ENCODE measurements at regions not wholly inside any gene's neighbourhood (a gene's known extent, or its start where the extent isn't known, plus 50 kb on each side); places are given as distances from the start of the nearest gene placed in this dataset.
"Not testable (repeated sequence)": the region's sequence is repeated elsewhere in the genome, so short reads cannot be mapped to it uniquely, and the experiment has no call there.

DNA sequence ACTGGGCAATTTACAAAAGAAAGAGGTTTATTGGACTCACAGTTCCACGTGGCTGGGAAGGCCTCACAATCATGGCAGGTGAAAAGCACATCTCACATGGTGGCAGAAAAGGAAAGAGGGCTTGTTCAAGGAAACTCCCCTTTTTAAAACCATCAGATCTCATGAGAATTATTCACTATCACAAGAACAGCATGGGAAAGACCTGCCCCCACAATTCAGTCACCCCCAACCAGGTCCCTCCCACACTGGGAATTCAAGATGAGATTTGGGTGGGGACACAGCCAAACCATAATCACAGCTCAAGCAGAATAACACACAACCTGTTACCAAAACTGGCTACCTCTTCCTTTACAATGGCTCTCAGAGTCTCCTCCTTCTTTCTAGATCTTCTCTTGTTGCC, 85.5 kb downstream of the VCPKMT start:
- DNase-seq (ENCODE audit: low spot score); intact Hi-C loops (cut with DNase I): not testable (repeated sequence)

DNA sequence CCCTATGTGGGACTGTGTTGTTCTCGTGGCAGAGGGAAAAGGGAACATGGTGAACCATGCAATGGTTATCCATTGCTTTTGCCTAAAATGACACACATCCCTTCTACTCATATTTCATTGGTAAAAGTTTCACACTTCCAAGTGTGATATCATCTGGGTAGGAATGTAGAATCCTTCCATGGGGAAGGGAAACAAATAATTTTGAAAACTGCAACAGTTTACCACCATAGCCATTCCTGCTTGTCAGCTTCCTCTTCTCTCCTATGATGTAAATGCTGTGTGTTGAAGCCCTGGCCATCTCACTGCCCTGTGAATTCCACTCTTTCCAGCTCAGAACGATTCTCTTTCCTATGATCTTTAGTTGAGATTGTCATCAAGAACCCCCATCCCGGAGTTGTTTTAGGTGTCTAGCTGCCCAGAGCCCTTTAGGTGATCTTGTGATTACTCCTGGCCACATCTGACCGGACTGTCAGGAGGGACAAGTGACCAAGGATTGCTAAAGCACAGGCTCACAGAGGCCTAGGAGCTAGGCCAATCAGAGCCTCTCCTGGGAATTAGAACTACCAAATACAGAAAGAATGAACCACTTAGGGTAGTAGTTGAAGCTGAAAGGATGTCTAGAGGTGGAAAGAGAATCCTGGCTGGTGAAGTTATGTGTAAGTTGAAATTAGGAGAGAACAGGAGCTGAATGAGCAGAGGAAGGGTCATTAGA, 84.6 kb downstream of the VCPKMT start:
- intact Hi-C loops (cut with DNase I) = no loop called here
- DNase-seq (ENCODE audit: low spot score) = no peak

DNA sequence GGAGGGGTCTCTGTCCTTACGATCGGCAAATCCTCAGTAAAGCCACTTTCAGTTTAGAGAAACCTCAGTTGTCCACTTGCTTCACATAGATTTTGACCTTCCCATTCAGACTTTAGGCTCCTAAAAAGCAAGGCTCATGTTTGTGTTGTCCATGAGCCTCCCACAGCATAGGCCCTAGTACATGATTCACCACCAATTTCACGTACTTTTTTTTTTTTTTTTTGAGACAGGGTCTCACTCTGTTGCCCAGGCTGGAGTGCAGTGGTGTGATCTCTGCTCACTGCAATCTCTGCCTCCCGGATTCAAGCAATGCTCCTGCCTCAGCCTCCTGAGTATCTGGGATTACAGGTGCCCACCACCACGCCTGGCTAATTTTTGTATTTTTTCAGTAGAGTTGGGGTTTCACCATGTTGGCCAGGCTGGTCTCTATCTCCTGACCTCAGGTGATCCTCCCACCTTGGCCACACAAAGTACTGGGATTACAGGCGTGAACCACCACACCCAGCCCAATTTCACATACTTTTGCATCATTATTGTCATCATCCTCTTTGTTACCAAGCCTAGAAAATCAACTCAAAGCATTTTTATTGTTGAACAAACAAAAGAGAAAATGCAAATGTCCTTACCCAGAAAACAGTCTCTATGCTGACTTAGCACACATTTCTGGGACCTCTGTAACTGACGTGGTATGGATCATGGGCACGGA, 83.8 kb downstream of the VCPKMT start:
- intact Hi-C loops (cut with DNase I) = not testable (repeated sequence)

DNA sequence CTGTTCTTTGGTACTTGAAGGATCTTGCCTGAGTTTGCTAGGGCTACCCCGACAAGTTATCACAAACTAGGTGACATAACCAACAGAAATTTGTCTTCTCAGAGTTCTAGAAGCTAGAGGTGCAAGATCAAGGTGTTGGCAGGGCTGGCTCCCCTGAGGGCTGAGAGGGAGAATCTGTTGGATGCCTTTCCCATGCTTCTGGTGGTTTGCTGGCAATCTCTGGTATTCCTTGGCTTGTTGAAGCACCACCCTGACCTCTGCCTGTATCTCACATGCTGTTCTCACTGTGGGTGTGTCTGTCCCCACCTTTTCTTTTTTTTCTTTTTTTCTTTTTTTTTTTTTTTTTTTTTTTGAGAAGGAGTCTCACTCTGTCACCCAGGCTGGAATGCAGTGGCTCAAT, 81.2 kb downstream of the VCPKMT start:
- DNase-seq (ENCODE audit: low spot score) = no peak
- intact Hi-C loops (cut with DNase I) = no loop called here

More for the DNA sequence above, 83.8 kb downstream of the VCPKMT start:
- not testable (repeated sequence) for DNase-seq (ENCODE audit: low spot score)

DNA sequence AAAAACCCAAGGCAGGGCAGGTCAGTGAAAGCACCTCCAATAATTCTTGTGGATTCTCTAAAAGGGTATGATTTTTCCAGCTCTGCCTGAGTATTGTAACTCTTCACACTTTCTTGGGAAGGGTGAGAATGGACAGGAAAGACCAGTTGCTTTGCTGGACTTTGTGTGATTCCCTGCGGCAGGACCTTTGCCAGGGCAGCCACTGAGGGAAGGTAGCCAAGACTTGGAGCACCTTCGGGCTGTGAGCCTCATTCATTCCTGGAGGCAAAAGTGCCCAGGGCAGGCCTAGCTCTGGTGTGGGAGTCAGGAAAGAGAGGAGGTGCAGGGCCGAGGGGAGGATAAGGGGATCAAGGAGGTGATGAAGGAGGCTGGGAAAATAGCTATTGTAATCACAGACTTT, 80.2 kb downstream of the VCPKMT start:
- no peak for DNase-seq (ENCODE audit: low spot score)
- intact Hi-C loops (cut with DNase I) = no loop called here

DNA sequence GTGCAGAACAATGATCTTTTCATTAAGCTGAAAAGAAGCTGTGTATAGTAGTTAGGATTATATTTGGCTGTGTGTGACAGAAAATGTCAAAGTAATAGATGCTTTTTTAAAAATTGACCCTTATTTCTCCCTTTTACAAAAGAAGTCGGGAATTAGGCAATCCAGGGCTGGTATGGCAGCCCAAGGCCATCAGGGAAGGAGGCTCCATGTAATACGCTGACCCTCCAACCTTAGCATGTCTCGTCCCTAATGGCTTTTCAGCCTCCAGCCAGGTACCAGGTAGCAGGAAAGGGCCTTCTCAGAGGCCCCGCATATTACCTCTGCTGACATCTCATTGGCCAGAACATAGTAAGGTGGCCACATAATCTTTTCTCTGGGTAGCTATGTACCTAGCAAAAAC, 79.7 kb downstream of the VCPKMT start:
- DNase-seq (ENCODE audit: low spot score) = no peak
- intact Hi-C loops (cut with DNase I) = no loop called here

DNA sequence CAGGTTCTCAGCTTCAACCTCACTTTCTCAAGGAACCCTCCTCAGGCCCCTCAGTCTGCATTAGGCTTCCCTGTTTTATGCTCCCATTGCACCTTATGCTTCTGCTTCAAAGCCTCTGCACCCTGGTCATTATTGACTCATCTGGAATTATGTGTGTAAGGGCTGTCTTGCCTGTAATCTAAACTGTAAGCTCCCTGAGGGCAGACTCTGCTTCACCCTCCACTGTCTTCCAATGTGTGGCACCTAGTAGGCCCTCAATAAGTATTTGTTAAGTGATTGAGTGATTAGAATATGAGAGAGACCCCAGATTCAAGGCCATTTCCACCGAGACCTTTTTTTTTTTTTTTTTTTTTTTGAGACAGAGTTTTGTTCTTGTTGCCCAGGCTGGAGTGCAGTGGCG, 79.1 kb downstream of the VCPKMT start:
- no peak for DNase-seq (ENCODE audit: low spot score)
- intact Hi-C loops (cut with DNase I) = no loop called here

DNA sequence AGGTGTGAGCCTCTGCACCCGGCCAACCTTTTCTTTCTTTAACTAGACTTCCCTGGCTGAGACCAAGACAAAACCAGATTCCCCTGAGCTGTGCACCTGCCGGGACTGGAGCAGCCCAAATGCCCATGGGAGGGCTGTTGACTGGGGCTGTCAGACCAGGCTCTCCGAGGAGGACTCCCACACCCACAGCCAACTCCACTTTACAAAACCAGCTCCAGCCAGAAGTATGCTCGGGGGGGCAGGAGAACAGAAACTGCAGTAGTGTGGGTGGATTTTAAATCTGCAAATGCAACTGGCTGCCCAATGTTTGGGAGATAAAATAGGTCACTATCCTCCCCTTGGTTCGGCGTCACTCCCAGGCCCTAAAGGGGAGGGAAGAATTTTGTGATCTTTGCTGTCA, 78.5 kb downstream of the VCPKMT start:
- intact Hi-C loops (cut with DNase I) = no loop called here
- DNase-seq (ENCODE audit: low spot score) = no peak

DNA sequence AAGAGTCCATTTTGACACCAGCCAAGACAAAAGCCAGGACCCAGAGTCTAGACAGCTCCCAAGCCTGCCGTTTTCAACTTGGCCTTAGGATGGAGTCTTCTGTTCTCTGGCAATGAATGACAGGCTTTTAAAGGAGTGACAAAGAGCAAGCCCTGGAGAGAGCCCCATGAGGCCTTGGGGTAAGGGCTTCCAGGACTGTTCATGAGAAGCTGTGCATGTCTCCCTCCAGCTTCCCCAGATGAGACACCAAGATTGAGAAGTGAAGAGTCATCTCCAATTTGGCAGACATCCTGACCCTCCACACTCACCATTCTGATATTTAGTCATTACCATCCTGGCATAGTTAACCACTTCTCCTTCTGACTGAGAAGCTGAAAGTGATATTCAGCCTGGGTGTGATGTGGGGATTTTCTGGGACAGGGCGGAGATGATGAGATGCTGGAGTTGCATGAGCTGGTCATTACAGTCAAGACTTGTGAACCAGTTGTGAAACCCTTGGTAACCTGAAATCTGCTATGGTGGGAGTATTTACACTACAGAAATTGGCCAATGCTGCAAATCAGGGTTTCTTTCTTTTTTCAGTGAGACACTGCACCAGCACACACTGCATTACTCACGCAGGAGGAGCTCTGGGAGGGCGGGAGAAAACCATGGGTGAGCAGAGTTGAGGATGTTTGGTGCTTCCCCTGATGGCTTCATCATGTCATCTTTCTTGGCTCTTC, 77.8 kb downstream of the VCPKMT start:
- intact Hi-C loops (cut with DNase I) = no loop called here
- DNase-seq (ENCODE audit: low spot score) = no peak

DNA sequence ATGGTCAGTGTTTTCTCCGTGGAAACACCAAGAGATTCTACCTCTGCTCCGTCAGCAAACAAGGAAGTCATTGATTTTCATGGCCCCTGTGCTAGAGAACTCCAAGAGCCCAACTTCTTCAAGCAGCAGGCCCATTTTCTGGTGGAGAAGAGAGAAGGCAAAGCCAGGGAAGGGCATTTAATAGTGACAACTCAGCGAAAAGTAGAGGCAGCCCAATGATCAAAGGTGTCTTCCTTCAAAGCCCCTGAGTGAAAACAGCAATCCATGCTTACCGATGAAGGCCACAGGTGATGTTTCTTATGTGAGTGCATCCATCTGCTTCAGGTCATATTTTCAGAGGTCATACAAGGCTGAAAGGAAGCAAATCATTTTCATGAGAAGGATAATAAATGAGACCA, 77.3 kb downstream of the VCPKMT start:
- intact Hi-C loops (cut with DNase I) = no loop called here
- no peak for DNase-seq (ENCODE audit: low spot score)

DNA sequence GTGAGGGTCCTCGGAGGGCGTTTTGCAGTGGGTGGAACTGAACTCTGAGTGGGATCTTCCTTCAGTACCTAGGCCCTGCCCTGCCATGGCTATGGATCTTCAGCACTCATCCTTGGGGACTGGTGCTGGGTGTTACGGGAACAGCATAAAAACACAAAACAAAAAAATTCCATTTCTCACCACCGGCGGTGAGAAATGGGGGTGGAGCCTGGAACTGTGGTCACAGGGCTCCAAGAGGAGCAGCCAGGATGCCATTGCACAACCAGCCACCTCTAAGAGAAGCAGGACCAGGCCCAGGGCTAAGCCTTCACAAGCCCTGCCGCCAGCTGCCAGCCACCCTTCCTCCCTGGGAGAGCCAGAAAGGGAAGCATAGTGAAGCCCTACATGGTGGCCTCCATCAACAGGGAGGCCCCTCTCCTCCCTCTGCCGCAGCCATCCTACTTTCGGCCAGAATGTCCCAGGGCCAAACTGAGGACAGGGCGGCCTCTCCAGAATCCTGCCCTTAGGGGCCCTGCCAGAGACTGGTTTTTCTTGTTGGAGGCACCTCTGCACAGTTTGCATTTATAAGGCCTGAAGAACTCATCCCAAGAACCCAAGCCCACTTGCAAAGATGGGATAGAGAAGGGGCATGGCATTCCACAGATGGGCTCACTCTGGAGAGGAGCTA, 76.5 kb downstream of the VCPKMT start:
- intact Hi-C loops (cut with DNase I) = no loop called here
- DNase-seq (ENCODE audit: low spot score) = no peak

DNA sequence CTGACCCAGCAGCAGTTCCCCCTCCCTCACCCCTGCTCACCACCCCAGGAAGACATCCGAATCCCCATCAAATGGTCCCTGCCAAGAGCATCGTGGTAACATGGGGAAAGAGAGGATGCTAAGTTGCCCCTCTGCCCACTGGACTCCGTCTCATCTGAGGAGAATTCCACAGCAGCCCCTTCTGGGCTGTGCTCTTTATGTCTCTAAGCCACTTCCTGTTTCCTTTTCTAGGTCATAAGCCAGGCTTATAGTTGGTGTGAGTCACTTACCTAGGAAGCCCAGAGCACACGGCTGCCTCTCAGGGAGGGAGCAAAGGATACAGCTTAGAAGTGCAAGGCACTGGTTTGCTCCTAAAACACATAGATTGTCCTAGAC, 76.0 kb downstream of the VCPKMT start:
- DNase-seq (ENCODE audit: low spot score) = no peak
- intact Hi-C loops (cut with DNase I) = no loop called here

DNA sequence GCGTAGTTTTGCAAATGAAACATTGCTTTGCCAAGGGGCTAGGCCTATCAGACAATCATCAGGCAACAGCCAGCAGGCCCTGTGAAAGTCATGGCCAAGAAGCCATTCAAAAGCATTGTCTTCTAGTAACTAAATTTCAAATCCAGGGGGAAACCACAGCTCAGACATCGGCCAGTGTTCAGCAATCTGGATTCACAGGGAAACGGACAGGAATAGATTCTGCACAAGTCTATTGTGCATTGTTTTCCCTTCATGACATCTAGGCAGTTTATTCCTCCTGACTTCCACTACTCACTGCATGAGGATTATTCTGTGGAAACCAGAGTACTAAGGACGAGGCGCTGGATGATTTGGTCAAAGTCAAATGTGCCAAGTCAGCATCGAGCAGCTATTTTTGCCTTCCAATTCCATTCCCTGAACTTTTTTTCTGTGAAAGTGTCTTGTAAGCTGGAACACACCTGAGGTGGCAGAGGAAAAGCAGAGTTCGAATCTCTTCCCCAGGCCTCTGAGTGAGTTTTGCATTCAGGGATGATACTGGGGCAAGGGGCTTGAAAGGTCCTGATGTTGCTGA, 75.4 kb downstream of the VCPKMT start:
- intact Hi-C loops (cut with DNase I) = no loop called here
- no peak for DNase-seq (ENCODE audit: low spot score)

DNA sequence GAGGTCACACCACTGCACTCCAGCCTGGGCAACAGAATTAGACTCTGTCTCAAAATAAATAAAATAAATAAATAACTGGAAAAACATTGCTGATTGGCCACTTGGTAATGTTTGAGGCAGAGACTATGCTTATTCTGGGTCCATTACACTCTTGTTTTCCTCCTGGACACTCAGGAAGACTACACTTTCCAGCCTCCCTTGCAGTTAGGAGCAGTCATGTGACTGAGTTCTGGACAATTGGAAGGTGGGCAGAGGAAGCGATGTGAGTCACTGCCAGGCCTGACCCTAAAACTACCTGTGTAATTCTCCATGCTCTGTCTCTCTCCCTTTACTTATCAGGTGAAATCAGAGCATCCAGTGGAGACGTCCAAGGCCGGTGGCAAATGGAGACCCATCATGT, 74.4 kb downstream of the VCPKMT start:
- intact Hi-C loops (cut with DNase I) = no loop called here

DNA sequence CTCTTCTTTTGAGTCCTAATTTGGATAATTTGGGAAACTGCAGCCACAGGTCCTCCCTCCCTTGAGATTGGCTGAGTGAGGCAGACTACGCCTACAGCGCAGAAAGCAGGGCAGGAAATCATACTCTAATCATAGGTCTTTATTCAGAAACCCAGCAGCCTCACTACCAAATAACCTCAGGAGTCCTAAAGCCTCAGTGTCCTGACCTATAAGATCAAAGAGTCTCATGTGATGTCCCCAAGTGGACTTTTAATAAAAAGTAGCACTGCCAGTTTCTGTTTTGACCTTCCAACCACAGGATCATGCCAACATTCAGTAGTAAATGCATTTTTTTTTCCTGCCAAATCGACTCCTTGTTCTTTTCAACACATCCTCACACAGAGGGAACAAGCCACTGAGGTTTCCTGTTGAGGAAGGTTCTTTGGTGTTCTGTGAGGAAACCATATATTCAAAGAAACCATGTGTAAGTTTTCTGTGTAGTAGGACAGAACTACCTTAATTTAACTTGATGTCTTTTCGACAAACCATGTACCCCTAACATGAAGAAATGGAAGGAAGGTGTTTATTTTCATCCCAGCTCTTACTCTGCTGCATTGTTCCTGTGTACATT, 72.2 kb downstream of the VCPKMT start:
- intact Hi-C loops (cut with DNase I) = no loop called here

More for the DNA sequence above, 74.4 kb downstream of the VCPKMT start:
- DNase-seq (ENCODE audit: low spot score) = no peak

DNA sequence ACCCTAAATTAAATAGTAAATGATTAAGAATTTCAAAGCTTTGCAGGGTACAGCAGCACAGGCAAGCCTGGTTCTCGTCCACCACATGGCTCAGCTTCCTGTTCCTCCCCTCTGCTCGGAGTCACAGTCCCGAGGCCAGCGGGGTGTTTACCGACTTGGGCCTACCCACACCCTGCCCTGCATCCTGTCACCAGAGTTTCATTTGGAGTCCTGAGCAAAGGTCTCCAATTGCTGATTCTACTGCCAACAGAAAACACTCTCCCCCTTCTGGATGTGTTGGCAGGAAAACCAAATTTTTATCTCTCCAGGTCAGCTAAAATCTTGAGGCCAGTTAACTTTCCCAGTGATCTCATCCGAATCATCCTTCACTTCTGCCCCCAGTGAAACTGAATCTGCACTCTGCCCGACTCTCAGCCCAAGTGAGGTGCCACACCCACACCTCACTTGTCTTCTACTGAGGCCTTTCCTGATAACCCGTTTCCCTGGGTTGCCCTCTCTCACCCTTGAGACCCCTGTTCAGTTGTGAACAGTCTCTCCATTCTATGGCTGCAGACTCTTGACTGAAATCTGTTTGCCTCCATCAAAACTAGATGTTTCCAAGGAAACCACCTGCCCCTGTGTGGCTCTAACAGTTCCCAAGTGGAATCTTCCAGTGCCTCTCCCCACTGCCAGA, 71.2 kb downstream of the VCPKMT start:
- intact Hi-C loops (cut with DNase I) = no loop called here
- DNase-seq (ENCODE audit: low spot score) = peak; percentile 95

More for the DNA sequence above, 72.2 kb downstream of the VCPKMT start:
- no peak for DNase-seq (ENCODE audit: low spot score)

DNA sequence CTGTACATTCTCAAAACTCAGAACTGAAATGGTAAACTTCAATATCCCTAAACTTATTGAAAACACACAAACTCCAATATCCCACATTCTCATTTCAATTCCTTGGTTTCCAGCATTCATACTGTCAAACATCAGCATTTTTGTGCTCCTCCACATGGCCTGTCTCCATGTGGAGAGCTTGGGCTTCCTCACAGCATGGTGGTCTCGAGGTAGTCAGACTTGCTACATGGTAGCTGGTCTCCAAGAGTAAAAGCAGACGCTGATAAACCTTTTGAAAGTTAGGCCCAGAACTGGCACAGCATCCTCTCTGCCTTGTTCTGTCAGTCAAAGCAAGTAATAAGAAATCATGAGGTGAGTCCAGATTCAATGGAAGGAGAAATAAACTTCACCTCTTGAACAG, 70.5 kb downstream of the VCPKMT start:
- no peak for DNase-seq (ENCODE audit: low spot score)
- intact Hi-C loops (cut with DNase I) = no loop called here

DNA sequence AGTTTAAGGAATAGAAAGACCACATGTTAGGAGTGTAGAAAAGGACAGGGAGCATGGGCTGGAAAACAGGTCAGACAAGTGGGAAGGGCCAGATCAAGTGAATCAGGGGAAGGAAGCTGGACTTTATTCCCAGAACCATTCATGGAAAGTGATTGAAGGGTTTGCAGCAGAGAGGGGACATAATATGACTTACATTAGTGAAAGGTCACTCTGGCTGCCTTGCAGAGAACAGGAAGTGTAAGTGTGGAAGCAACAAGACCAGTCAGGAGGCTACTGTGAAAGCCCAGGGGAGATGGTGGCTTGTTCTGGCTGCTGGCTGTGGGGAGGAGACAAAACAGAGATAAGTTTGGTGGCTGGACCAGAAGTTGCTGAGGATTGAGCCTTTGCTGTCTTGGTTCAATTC, 69.1 kb downstream of the VCPKMT start:
- no peak for DNase-seq (ENCODE audit: low spot score)
- intact Hi-C loops (cut with DNase I) = no loop called here

DNA sequence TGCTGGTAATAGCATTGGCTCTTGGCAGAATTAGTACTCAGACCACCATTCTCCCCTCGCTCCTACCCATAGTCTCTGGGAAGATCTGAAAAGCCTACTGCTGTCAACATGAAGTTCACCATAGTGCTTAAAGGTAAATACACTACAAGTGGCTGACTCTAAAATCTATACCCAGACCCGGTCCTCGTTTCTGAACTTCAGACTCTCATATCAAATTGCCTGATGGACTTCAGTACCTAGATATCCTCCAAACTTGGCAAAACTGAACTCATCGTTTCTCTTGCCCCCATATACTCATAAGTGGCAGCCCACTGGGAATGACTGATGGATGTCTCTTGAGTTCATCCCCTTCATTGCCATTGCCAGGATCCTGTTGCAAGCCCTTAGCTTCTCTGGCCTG, 67.3 kb downstream of the VCPKMT start:
- intact Hi-C loops (cut with DNase I) = no loop called here
- DNase-seq (ENCODE audit: low spot score) = no peak
